MM.1S (cell line): ENCODE measurements at regions not wholly inside any gene's neighbourhood (a gene's known extent, or its start where the extent isn't known, plus 50 kb on each side); places are given as distances from the start of the nearest gene placed in this dataset.

Experiments used
- CTCF ChIP-seq: fragments of 300-600 bp; sonication (generic); IDR thresholded peaks from 2 replicates; pipeline ENCODE4 v1.5.1; 2016; ENCODE audit warnings: antibody characterized with exemption, low read length, mixed read lengths
- EZH2 ChIP-seq: fragments of 300-600 bp; sonication (generic); optimal IDR thresholded peaks from 2 replicates; pipeline ENCODE3; 2017; ENCODE audit warnings: low read depth, mild to moderate bottlenecking, antibody characterized with exemption, low read length, mixed read lengths

DNA sequence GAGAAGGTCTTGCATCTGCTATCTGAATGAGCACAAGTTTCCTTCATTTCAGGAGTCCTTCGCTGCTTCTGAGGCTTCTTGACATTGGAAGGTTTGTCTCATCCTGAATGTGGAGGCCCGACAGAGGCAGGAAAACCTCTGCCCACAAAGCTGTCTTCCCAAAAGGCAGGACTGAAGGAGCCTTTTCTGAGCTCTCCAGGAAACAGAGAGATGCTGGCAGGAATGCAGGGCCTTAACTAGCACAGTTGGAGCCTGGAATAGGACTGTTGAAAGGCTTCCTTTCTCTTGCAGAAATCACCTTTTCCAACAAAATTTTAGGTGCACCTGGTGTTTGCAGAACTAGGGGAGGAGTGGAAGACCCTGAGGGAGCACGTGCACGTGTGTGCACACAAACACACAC is 637.4 kb upstream of the MKI67 start:
- TF ChIP-seq CTCF: no peak
- no peak for TF ChIP-seq EZH2
